Osteoblast (primary cell): ENCODE measurements at regions not wholly inside any gene's neighbourhood (a gene's known extent, or its start where the extent isn't known, plus 50 kb on each side); places are given as distances from the start of the nearest gene placed in this dataset.

Source experiments
- DNase-seq: peaks from one replicate; pipeline ENCODE4 v3.0.0; 2011; ENCODE audit warnings: low spot score, mixed read lengths; ENCODE audit not compliant: insufficient read length; ENCODE audit errors: missing footprints
- H2AFZ ChIP-seq: 2 replicates; pipeline ENCODE4 v1.6.0; 2011; ENCODE audit warnings: mild to moderate bottlenecking, low read length
- H3K27ac ChIP-seq: 2 replicates; pipeline ENCODE4 v1.5.1; 2011; ENCODE audit warnings: mild to moderate bottlenecking, low read depth, low read length, moderate library complexity
- H3K27me3 ChIP-seq: 2 replicates; pipeline ENCODE4 v1.6.0; 2012; ENCODE audit warnings: mild to moderate bottlenecking, control low read depth, inconsistent platforms, low read length, moderate library complexity; ENCODE audit not compliant: insufficient read depth
- H3K36me3 ChIP-seq: 2 replicates; pipeline ENCODE4 v1.5.1; 2011; ENCODE audit warnings: mild to moderate bottlenecking, low read length, control low read depth, moderate library complexity; ENCODE audit not compliant: insufficient read depth
- H3K4me1 ChIP-seq: 2 replicates; pipeline ENCODE4 v1.5.1; 2011; ENCODE audit warnings: mild to moderate bottlenecking, low read length, control low read depth, moderate library complexity; ENCODE audit not compliant: insufficient read depth
- H3K4me2 ChIP-seq: 2 replicates; pipeline ENCODE4 v1.6.0; 2011; ENCODE audit warnings: mild to moderate bottlenecking, low read length; ENCODE audit not compliant: insufficient read depth
- H3K4me3 ChIP-seq: fragments of 200-600 bp; sonication (generic); 3 replicates; pipeline ENCODE4 v1.5.1; 2012; ENCODE audit warnings: mild to moderate bottlenecking, low read length, inconsistent platforms; ENCODE audit not compliant: insufficient read depth
- H3K79me2 ChIP-seq: 2 replicates; pipeline ENCODE4 v1.6.0; 2012; ENCODE audit warnings: mild to moderate bottlenecking, low read length, control low read depth, inconsistent platforms; ENCODE audit not compliant: insufficient read depth
- H3K9me3 ChIP-seq: 2 replicates; pipeline ENCODE4 v1.5.1; 2011; ENCODE audit warnings: low read depth, low read length, control low read depth
- H4K20me1 ChIP-seq: 2 replicates; pipeline ENCODE4 v1.6.0; 2012; ENCODE audit warnings: mild to moderate bottlenecking, low read length, control low read depth; ENCODE audit not compliant: insufficient read depth
- CTCF ChIP-seq: IDR thresholded peaks from 2 replicates; pipeline ENCODE4 v1.5.1; 2011; ENCODE audit warnings: mild to moderate bottlenecking, low read depth, low read length, moderate library complexity; ENCODE audit errors: extremely low read depth

GRCh38 chr7:155360495-155361345, 63.0 kb downstream of the INSIG1 start:
- TF ChIP-seq CTCF = no peak
- Histone ChIP-seq H3K27me3 (peaks cover 40% of the 10 kb centered on the region), H3K9me3 (no peaks in the 10 kb centered on the region)

GRCh38 chr7:155361346-155361680, 63.6 kb downstream of the INSIG1 start:
- Histone ChIP-seq H3K36me3 (no peaks in the 10 kb centered on the region), H3K79me2 (no peaks in the 10 kb centered on the region), H3K4me3 (no peak overlapping the region), H3K9me3 (no peaks in the 10 kb centered on the region), H3K4me2 (no peak overlapping the region), H3K27me3 (peaks cover 41% of the 10 kb centered on the region), H3K4me1 (peaks cover 4% of the 10 kb centered on the region), H2AFZ (no peak overlapping the region), H3K27ac (no peak overlapping the region), H4K20me1 (no peaks in the 10 kb centered on the region)
- DNase-seq = no peak
- no peak for TF ChIP-seq CTCF

More at GRCh38 chr7:155360495-155361345, 63.0 kb downstream of the INSIG1 start:
- DNase-seq = no peak
- Histone ChIP-seq H2AFZ (no peak overlapping the region), H3K4me3 (no peak overlapping the region), H4K20me1 (no peaks in the 10 kb centered on the region), H3K79me2 (no peaks in the 10 kb centered on the region), H3K27ac (no peak overlapping the region), H3K36me3 (no peaks in the 10 kb centered on the region), H3K4me1 (peaks cover 4% of the 10 kb centered on the region), H3K4me2 (no peak overlapping the region)

GRCh38 chr7:155361947-155362346, 64.3 kb downstream of the INSIG1 start:
- Histone ChIP-seq H3K27me3 (peaks cover 41% of the 10 kb centered on the region), H3K79me2 (no peaks in the 10 kb centered on the region), H3K27ac (no peak overlapping the region), H3K4me2 (no peak overlapping the region), H3K4me1 (peaks cover 4% of the 10 kb centered on the region), H3K4me3 (no peak overlapping the region), H3K9me3 (no peaks in the 10 kb centered on the region), H2AFZ (no peak overlapping the region), H3K36me3 (no peaks in the 10 kb centered on the region), H4K20me1 (no peaks in the 10 kb centered on the region)
- TF ChIP-seq CTCF = no peak
- DNase-seq = no peak

GRCh38 chr7:155362380-155363145, 64.9 kb downstream of the INSIG1 start:
- no peak for TF ChIP-seq CTCF
- no peaks in the 10 kb centered on the region for H3K36me3 ChIP-seq
- no peaks in the 10 kb centered on the region for H3K9me3 ChIP-seq
- no peak overlapping the region for H3K27ac ChIP-seq
- peak; percentile 79 for DNase-seq
- H3K27me3 ChIP-seq = peaks cover 41% of the 10 kb centered on the region
- H3K4me2 ChIP-seq = no peak overlapping the region
- H4K20me1 ChIP-seq = no peaks in the 10 kb centered on the region
- H3K79me2 ChIP-seq = no peaks in the 10 kb centered on the region
- H2AFZ ChIP-seq = no peak overlapping the region
- no peaks in the 10 kb centered on the region for H3K4me1 ChIP-seq
- no peak overlapping the region for H3K4me3 ChIP-seq
